Ovary (tissue), 7 donors: ENCODE measurements at regions not wholly inside any gene's neighbourhood (a gene's known extent, or its start where the extent isn't known, plus 50 kb on each side); places are given as distances from the start of the nearest gene placed in this dataset.

Experiments
- DNase-seq, 5 donors: peaks; one replicate each; pipeline ENCODE4 v3.0.0-alpha.2; 2019 to 2020
- H3K27ac ChIP-seq, 2 donors: fragments of 200-600 bp; one replicate each; pipeline versions ENCODE4 v1.5.1 to v1.8.0; 2019 to 2022
- H3K27me3 ChIP-seq: fragments of 200-600 bp; one replicate; pipeline ENCODE4 v1.8.0; 2022
- H3K36me3 ChIP-seq: fragments of 200-600 bp; sonication (generic); one replicate; pipeline ENCODE4 v1.5.1; 2019
- H3K4me1 ChIP-seq: one replicate; pipeline ENCODE4 v1.8.1; 2013; ENCODE audit warnings: mild to moderate bottlenecking, moderate library complexity; ENCODE audit not compliant: insufficient read depth
- H3K4me3 ChIP-seq: fragments of 200-600 bp; sonication (generic); one replicate; pipeline ENCODE4 v1.5.1; 2017
- H3K9me3 ChIP-seq, 2 donors: fragments of 200-600 bp in 1 of 2; sonication (generic) in 1 of 2; one replicate each; pipeline versions ENCODE4 v1.5.1 to v1.8.1; 2013 to 2019; ENCODE audit warnings: mild to moderate bottlenecking in 1 of 2, moderate library complexity in 1 of 2
- CTCF ChIP-seq, 3 donors: fragments of 450-650 bp in 2 of 3; fragments of 200-600 bp in 1 of 3; IDR thresholded peaks; one replicate each; pipeline versions ENCODE4 v1.5.1 to v1.8.0; 2016 to 2022; ENCODE audit warnings: antibody characterized with exemption in 3 of 3, mild to moderate bottlenecking in 1 of 3
- EP300 ChIP-seq: sonication (generic); formaldehyde crosslinking; IDR thresholded peaks from one replicate; pipeline ENCODE4 v1.6.1; 2017; ENCODE audit warnings: antibody characterized with exemption
- POLR2A ChIP-seq: fragments of 450-650 bp; IDR thresholded peaks from one replicate; pipeline ENCODE4 v1.6.1; 2017; ENCODE audit warnings: antibody characterized with exemption, mild to moderate bottlenecking, moderate library complexity
- WGBS, 3 donors: extraction: QIAGEN DNeasy Blood & Tissue Kit in 1 of 3; methylation state at CpG; one replicate each; pipeline versions ENCODE4 v1.1.5 to v1.1.7; 2013 to 2017; 5-methylcytosine and 5-hydroxymethylcytosine counted together
- intact Hi-C, 4 donors: fragments of 100-400 bp; cut with DNase I; formaldehyde crosslinking; loops; one replicate each; pipeline versions ENCODE4 v1.11.0 to v1.15.1; 2022 to 2023
- donor health status: DM: no; HTN: no; CAD: no; lungs with moderate emphysema.
- donor health status: DM: no; HTN: no; CAD: no.
- donor health status: Bipolar disorder and iron deficiency.
- donor health status: DM: no; HTN: no; CAD: no.
- donor health status: DM: yes; HTN: yes; CAD: no.

GRCh38 chr5:145324101-145324500 lies 511.0 kb downstream of the PRELID2 start:
- Histone ChIP-seq H3K27ac (no peak overlapping the region), H3K27me3 (no peaks in the 10 kb centered on the region), H3K4me3 (no peak overlapping the region), H3K9me3 (no peaks in the 10 kb centered on the region), H3K4me1 (no peaks in the 10 kb centered on the region), H3K36me3 (no peaks in the 10 kb centered on the region)
- TF ChIP-seq EP300 (no peak), CTCF (IDR thresholded peaks at IDR 0.05) (no peak)
- WGBS, 3 donors, result 88 to 97% (median 95%) methylated on average over 1 of the region's 1 CpG
- intact Hi-C loops, result no loop called here
- no peak for DNase-seq

GRCh38 chr5:145316282-145316681 lies 518.9 kb downstream of the PRELID2 start:
- Histone ChIP-seq H3K27ac (no peak overlapping the region), H3K9me3 (no peaks in the 10 kb centered on the region), H3K4me1 (no peaks in the 10 kb centered on the region), H3K4me3 (no peak overlapping the region), H3K27me3 (no peaks in the 10 kb centered on the region), H3K36me3 (no peaks in the 10 kb centered on the region)
- no peak for TF ChIP-seq POLR2A
- no peak for TF ChIP-seq CTCF (IDR thresholded peaks at IDR 0.05)
- no peak for TF ChIP-seq EP300
- intact Hi-C loops, result no loop called here
- no peak for DNase-seq
- WGBS, 3 donors, result 94 to 99% (median 97%) methylated on average over 2 of the region's 2 CpGs

- Histone ChIP-seq H3K4me3 (no peak overlapping the region), H3K9me3 (no peaks in the 10 kb centered on the region), H3K36me3 (no peaks in the 10 kb centered on the region), H3K27ac (no peak overlapping the region), H3K27me3 (no peaks in the 10 kb centered on the region), H3K4me1 (no peaks in the 10 kb centered on the region)
- intact Hi-C loops, result no loop called here
- no peak for DNase-seq
- WGBS, 3 donors, result 51 to 64% (median 52%) methylated on average over 6 of the region's 6 CpGs
- TF ChIP-seq POLR2A, result no peak
- no peak for TF ChIP-seq EP300
- no peak for TF ChIP-seq CTCF (IDR thresholded peaks at IDR 0.05)
Observed at GRCh38 chr5:145307866-145308382, 527.2 kb downstream of the PRELID2 start.

- Histone ChIP-seq H3K27ac (no peak overlapping the region), H3K9me3 (no peaks in the 10 kb centered on the region), H3K4me3 (no peak overlapping the region), H3K36me3 (no peaks in the 10 kb centered on the region), H3K27me3 (no peaks in the 10 kb centered on the region), H3K4me1 (no peaks in the 10 kb centered on the region)
- intact Hi-C loops, result no loop called here
- WGBS, 3 donors, result 21 to 63% (median 38%) methylated on average over 1 of the region's 1 CpG
- DNase-seq, result no peak
- no peak for TF ChIP-seq CTCF (IDR thresholded peaks at IDR 0.05)
- TF ChIP-seq POLR2A, result no peak
- TF ChIP-seq EP300, result no peak
Observed at GRCh38 chr5:145295236-145295835, 539.8 kb downstream of the PRELID2 start.
